NCI-H446 (cell line): ENCODE measurements at regions not wholly inside any gene's neighbourhood (a gene's known extent, or its start where the extent isn't known, plus 50 kb on each side); places are given as distances from the start of the nearest gene placed in this dataset.

Experiments used
- DNase-seq, 2 experiments: peaks; one replicate each; lab custom pipeline; 2025; lab: John Stamatoyannopoulos, UW

DNA sequence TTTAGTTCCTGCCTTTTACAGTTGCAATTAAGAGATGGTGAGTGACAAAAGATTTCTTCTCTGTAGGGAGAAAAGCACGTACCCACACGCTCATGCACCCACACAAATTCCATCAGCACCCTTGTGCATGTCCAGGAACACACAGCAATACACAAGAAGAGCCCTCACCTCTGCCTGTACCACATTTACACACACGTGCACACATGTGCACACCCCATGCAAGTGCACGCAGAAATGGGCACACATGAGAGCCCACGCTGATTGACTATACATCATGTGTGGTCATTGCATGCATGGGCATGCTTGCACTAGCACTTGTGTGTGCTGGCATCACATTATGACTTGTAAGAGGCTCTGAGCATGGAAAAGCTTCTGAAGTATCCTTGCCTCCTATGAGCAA, 70.5 kb downstream of the SERPINA3 start:
- no peak for DNase-seq

DNA sequence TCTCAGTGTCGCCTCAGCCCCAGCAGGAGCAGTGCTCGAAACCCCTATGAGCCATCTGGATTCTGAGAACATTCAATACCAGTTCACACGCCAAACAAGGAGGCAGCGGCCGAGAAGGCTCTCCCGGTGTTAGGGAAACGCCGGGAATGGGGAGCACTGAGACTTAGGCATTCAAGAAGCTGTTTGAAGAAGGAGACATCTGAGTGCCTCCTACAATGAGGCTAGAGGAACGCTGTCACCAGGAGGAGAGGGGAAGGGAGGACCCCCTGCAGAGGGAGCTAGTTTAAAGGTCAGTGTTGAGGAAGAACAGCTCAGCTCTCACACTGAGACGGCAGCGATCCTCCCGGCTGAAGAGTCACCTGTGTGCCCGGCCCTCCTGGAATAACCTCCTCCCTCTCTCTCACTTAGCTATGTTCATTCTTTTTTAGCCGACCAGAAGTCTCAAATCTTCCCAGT, 69.9 kb downstream of the SERPINA3 start:
- DNase-seq = no peak

DNA sequence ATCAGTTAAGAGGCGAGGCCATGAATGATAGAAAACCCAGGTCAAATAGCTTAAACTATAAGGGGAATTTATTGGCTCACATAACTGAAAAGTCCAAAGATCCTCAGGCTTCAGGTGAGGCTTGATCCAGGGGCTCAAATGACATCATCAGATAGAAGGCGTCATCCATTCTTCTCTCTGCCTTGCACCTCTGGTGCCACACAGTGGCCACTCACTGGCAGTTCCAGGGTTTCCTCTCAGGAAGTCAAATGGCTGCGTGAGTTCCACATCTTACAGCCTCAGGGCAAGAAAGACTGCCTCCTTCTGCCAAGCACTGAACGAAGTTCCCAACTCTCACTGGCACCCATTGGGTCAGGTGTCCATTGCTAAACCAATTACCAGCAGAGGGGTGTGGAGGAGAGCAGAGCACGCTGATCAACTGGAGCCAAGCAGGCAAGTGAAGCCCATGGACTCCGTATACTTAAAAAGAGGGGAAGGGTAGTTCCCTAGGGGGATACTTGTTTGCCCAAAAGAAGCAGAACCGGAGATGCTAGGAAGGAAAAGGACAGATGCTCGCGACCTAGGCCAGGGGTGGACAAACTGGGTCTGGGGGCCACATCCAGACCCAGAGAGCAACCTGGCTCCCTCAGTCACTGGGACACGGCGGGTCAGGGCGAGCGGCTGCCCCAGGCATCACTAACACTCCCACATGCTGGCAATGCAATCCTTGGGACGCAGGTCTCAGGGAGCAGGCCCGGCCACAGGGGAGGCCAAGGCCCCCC, 69.3 kb downstream of the SERPINA3 start:
- no peak for DNase-seq

DNA sequence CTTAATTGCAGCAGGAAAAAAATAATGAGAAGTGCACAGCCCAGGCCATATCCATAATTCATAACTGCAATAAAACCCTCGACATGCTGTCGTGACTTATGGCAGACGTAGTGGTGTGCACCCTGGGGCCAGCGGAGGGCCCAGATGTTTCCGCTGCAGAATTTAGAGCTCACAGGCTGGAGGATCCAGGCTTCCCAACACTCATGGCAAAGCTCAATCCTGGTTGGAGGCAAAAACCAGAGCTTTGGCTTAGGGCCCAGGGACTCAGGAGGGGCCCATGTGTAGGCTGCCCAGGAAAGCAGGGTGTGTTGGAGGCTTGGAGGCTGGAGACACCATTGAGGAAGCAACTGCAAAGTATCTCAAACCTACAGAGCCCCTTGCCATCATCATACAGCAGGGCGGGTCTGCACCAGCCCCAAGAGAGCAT, 68.7 kb downstream of the SERPINA3 start:
- no peak for DNase-seq

DNA sequence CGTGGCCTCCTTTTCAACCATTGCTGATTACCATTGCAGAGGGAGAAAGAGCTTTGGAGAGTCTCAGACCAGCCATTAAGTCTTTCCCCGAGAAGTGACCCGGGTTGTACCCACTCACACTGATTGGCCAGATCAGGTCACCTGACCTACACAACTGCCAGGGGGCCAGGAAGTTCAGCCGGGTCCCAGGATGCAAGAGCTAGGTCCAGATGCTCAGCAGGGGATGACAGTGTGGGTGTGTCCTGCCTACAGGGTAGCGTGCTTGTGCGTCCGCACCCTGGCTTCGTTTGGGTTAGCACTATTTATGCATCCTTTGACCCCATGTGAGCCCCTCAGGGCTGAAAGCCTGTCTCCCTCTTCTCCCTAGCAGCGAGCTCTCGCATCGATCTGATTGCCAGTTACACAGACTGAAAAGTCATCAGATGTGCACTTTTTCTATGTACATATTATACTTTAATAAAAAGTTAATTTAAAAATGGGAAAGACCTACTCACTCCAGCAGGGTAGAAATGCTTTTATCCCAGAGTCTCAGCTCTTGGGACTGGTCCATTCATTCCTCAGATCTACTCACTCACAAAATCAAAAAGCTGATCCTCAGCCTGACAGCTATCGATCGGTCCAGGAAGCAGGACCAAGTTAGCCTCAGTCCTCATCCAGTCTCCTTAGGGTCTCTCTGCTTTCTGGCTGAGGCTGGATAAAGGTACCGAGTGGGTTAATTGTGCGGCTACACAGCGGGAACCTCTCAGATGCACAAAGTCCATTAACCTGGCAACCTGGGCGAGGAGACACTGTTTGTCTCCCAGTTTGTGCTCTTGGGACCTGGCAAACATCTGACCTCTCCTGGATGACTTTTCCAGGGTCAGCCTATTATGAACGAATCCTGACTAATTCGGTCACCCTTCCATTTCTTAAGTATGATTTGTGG, 68.0 kb downstream of the SERPINA3 start:
- DNase-seq = no peak

DNA sequence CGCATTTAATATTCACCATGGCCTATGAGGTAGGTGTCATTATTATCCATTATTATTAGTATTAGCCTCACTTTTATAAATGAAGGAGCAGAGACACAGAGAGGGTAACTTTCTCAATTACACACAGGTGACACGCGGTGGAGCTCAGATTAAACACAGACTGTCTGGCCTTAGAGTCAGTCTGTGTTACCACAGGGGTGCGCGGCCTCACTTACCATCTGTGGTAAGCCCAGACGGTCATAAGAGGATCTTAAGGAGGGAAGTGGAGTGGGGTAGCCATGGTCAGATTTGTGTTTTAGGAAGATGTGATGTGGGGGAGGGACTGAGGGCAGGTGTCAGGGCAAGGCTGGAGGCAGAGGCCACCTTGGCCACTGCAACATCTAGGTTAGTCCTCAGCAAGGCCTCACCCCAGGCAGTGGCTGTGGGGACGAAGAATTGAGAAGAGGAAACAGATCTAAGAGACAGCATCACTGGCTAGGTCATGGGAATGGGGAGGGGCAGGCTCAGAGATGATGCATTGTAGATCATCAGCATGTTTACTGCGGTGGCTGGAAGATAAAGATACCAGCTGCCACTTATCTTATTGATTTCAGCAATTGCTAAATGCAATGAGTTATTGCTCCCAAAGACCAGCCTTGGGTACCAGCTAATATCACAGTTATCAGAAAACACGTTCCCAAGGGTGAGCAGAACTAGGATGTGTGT, 67.1 kb downstream of the SERPINA3 start:
- DNase-seq = no peak

DNA sequence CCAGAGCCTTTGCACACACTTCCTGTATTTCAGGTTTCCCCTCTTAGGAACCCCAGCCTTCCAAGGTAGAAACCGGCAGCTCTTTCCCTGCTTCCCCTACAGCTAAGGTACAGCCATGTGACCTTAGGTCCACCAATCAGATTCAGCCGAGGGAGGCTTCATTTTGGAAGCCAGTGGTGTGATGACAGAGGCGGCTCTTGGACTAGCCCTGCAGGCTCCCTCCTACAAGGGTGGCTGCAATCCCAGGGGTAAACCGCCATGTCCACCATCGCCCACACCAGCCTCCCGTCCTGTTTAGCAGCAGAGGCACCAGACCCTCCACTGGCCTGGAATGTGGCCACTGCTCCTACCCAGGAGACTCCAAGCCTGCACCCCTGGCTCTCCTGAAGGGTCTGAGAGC, 65.6 kb downstream of the SERPINA3 start:
- DNase-seq = no peak

DNA sequence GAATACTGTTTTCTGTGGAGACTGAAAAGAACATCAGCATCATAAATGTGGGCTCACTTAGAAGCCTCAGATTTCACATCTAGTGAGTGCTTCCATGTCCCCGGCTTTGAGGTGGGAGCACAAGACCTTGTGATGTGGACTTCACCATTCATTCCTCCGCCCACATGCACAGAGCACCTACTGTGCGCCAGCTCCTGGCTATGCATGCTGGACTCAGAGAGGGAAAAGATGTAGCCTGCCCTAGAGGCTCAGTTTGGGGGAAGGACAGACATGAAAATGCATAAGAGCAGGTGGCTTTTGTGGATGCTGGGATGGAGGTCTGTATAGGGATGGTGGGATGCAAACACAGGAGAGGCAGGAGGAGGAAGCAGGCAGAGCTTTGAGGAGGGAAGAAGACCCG, 65.0 kb downstream of the SERPINA3 start:
- DNase-seq = no peak

DNA sequence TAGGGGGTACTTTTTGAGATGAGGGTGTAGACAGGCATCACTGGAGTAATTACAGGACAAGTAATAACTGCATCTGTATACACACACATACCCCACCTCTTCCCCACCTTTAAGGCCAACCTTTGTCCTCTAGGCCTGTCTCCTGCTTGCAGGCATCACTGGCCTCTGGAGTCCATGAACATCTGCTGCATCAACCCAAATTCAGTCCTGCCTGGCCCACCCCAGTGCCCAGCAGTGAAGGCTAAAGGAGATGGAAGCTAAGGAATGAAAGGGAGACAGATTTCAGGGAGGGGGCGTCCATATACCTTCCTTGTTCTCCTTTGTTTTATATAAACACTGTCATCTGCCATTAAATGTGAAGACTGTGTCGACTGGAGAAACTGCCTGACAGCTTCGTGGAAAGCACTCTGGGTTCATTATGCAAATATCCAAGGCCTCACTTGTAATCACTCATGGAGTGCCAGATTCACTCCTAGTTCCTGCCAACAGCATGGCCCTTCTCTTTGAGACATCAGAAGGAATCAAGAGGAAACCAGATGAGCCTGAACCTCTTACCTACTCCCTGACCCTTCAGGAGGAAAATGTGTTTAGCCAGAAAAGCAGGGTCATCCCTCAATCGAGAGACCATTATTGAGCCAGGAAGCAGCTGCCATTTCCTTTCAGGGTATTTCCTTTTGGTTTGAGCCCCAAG, 64.4 kb downstream of the SERPINA3 start:
- DNase-seq = no peak

DNA sequence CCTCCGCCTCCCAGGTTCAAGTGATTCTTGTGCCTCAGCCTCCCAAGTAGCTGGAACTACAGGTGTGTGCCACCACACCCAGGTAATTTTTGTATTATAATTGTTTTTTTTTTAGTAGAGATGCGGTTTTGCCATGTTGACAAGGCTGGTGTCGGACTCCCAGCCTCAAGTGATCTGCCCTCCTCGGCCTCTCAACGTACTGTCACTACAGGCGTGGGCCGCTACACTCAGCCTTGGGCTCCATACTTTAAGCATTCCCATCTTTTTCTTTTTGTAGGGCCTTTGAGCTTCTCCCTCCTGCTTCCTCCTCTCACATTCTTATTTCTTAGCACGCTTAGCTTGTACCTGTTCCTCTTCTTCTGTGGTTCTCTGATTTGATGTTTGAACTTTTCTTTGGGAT, 62.8 kb downstream of the SERPINA3 start:
- no peak for DNase-seq

DNA sequence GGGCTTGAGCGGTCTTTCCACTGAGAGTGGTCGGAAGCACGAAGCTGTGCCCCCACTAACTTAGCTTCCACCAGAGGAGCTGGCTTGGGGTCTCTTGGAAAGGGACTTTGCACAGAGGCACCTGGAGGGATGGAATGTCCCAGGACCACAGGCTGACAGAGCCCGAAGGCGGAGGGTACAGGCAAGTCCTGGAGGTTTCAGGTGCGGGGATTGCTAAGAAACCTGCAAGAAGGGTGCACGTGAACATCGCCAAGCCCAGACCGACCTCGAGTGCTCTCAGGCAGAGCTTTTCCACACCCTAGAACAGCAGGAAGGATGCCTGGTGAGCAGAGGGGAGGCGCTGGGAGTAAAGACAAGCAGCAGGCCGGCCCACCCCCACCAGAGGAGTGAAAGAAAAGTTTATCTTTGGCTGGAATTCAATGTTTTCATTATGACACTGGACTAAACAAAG, 61.6 kb downstream of the SERPINA3 start:
- DNase-seq = no peak
